ENCODE measurements at regions not wholly inside any gene's neighbourhood (a gene's known extent, or its start where the extent isn't known, plus 50 kb on each side); places are given as distances from the start of the nearest gene placed in this dataset.
"Not testable (repeated sequence)": the region's sequence is repeated elsewhere in the genome, so short reads cannot be mapped to it uniquely, and the experiment has no call there.

GRCh38 chr6:88456221-88456859 is 290.2 kb upstream of the CNR1 start:
- DNase-seq (ENCODE audit: low read depth in 2 of 2), result no peak

GRCh38 chr6:88455317-88455716 is 289.2 kb upstream of the CNR1 start:
- no peak for DNase-seq (ENCODE audit: low read depth in 2 of 2)

GRCh38 chr6:88454658-88455057 is 288.5 kb upstream of the CNR1 start:
- no peak for DNase-seq (ENCODE audit: low read depth in 2 of 2)

GRCh38 chr6:88449770-88450169 is 283.6 kb upstream of the CNR1 start:
- DNase-seq (ENCODE audit: low read depth in 2 of 2), result no peak

GRCh38 chr6:88445188-88445965 is 279.2 kb upstream of the CNR1 start:
- no peak for DNase-seq (ENCODE audit: low read depth in 2 of 2)

- no peak for DNase-seq (ENCODE audit: low read depth in 2 of 2)
Measured at GRCh38 chr6:88443554-88443953, 277.4 kb upstream of the CNR1 start.

GRCh38 chr6:88442737-88443136 is 276.6 kb upstream of the CNR1 start:
- no peak for DNase-seq (ENCODE audit: low read depth in 2 of 2)

GRCh38 chr6:88441346-88441745 is 275.2 kb upstream of the CNR1 start:
- no peak for DNase-seq (ENCODE audit: low read depth in 2 of 2)

- DNase-seq (ENCODE audit: low read depth in 2 of 2), result no peak
Measured at GRCh38 chr6:88428068-88428467, 261.9 kb upstream of the CNR1 start.

GRCh38 chr6:88426005-88426404 is 259.9 kb upstream of the CNR1 start:
- no peak for DNase-seq (ENCODE audit: low read depth in 2 of 2)

- no peak for DNase-seq (ENCODE audit: low read depth in 2 of 2)
Measured at GRCh38 chr6:88422831-88423230, 256.7 kb upstream of the CNR1 start.

GRCh38 chr6:88420967-88421488 is 254.9 kb upstream of the CNR1 start:
- not testable (repeated sequence) for DNase-seq (ENCODE audit: low read depth in 2 of 2)

GRCh38 chr6:88418921-88419810 is 253.0 kb upstream of the CNR1 start:
- DNase-seq (ENCODE audit: low read depth in 2 of 2), result not testable (repeated sequence)

- DNase-seq (ENCODE audit: low read depth in 2 of 2), result not testable (repeated sequence)
Measured at GRCh38 chr6:88417361-88417760, 251.2 kb upstream of the CNR1 start.

GRCh38 chr6:88413459-88413858 is 247.3 kb upstream of the CNR1 start:
- no peak for DNase-seq (ENCODE audit: low read depth in 2 of 2)

GRCh38 chr6:88408355-88408754 is 242.2 kb upstream of the CNR1 start:
- DNase-seq (ENCODE audit: low read depth in 2 of 2), result not testable (repeated sequence)

- not testable (repeated sequence) for DNase-seq (ENCODE audit: low read depth in 2 of 2)
Measured at GRCh38 chr6:88406674-88407073, 240.5 kb upstream of the CNR1 start.

- no peak for DNase-seq (ENCODE audit: low read depth in 2 of 2)
Measured at GRCh38 chr6:88403486-88403885, 237.3 kb upstream of the CNR1 start.

GRCh38 chr6:88402909-88403308 is 236.8 kb upstream of the CNR1 start:
- DNase-seq (ENCODE audit: low read depth in 2 of 2), result no peak

GRCh38 chr6:88390998-88391397 is 224.9 kb upstream of the CNR1 start:
- not testable (repeated sequence) for DNase-seq (ENCODE audit: low read depth in 2 of 2)

- no peak for DNase-seq (ENCODE audit: low read depth in 2 of 2)
Measured at GRCh38 chr6:88388589-88388988, 222.4 kb upstream of the CNR1 start.

GRCh38 chr6:88386167-88386566 is 220.0 kb upstream of the CNR1 start:
- no peak for DNase-seq (ENCODE audit: low read depth in 2 of 2)

Data from fibroblast of skin of left biceps (primary cell).